DND-41 (cell line): ENCODE measurements at regions not wholly inside any gene's neighbourhood (a gene's known extent, or its start where the extent isn't known, plus 50 kb on each side); places are given as distances from the start of the nearest gene placed in this dataset.

Experiments used
- CTCF ChIP-seq: IDR thresholded peaks from 2 replicates; pipeline ENCODE4 v1.5.1; 2012; ENCODE audit warnings: borderline replicate concordance, low read length, moderate library complexity, mild to moderate bottlenecking; ENCODE audit not compliant: poor library complexity, severe bottlenecking; ENCODE audit errors: extremely low read depth
- EZH2 ChIP-seq: IDR thresholded peaks from 3 replicates; pipeline ENCODE4 v1.6.1; 2012; ENCODE audit warnings: borderline replicate concordance, low read depth, mild to moderate bottlenecking, moderate library complexity, low read length, inconsistent platforms; ENCODE audit not compliant: severe bottlenecking

DNA sequence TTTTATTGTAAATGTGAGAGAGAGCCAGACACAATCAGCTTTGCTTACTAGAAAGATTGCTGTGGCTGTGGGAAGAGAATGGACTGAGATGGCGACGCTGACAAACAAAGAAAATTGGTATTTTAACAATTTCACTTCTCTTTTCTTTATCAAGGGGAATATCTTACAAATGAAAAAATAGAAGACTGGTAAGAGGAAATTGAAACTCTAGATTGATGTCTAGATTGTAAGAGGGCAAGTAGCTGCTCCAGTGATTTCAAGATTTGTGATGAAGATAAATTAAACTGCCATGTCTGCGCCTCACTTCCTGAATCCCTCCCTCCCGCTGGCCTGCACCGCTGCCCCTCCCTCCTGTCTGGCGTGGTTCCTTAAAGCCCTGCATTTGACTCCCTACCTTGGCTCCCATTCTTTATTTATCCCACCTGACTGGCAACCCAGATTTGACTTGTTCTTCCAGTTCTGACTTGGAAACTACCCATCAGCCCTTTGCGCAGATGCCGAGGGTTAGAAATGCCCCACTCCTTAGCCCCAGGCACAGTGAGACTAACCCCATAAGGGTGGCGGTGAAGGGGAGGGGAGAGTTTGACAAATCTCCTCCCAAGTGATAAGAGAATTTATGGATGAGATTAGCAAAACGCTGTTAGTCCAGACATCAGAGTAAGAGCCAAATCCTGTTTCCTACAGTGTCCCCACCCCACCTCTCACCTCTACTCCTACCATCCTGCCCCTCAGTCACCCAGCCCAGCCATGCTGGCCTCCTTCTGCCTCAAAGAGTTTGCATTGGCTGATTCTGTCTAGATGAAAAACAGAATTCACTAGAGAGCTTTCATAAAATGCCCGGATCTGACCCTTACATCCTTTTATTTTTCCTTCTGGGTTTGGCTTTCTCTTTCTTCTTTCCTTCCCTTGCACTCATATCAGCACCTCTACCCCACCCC is 125.3 kb upstream of the ATF7IP start:
- TF ChIP-seq EZH2 (no peak), CTCF (no peak)
